ENCODE measurements at regions not wholly inside any gene's neighbourhood (a gene's known extent, or its start where the extent isn't known, plus 50 kb on each side); places are given as distances from the start of the nearest gene placed in this dataset.

GRCh38 chr13:70408865-70409264 is 300.6 kb upstream of the KLHL1 start:
- H3K9ac ChIP-seq (ENCODE audit: low read length) = no peak overlapping the region
- no peak overlapping the region for H3K4me2 ChIP-seq (ENCODE audit: low read length, poor library complexity, severe bottlenecking)
- H3K14ac ChIP-seq (ENCODE audit: low read length in 2 of 2) = no peak overlapping the region
- no peak overlapping the region for H3K4me3 ChIP-seq (ENCODE audit: insufficient read depth in 1 of 2, low read depth in 1 of 2, low read length in 2 of 2)
- H4K91ac ChIP-seq (ENCODE audit: low read length) = no peak overlapping the region
- peaks cover 3% of the 10 kb centered on the region for H3K4me1 ChIP-seq (ENCODE audit: control insufficient read depth, insufficient read depth, low read depth, low read length)
- no peak overlapping the region for H2BK12ac ChIP-seq (ENCODE audit: low read length in 2 of 2)
- no peaks in the 10 kb centered on the region for H3K9me3 ChIP-seq (ENCODE audit: control insufficient read depth, low read length)
- DNase-seq = peak; percentile 4
- H3K79me1 ChIP-seq (replicated peaks; ENCODE audit: low read length, poor library complexity, severe bottlenecking) = no peaks in the 10 kb centered on the region
- H2BK120ac ChIP-seq (ENCODE audit: low read depth, low read length) = no peak overlapping the region
- no CpG with 5 or more reads among the region's 1 CpG for WGBS
- H4K8ac ChIP-seq (ENCODE audit: low read length) = no peak overlapping the region
- no peak overlapping the region for H3K27ac ChIP-seq (ENCODE audit: low read length, poor library complexity, severe bottlenecking)
- H3K27me3 ChIP-seq (ENCODE audit: control insufficient read depth in 1 of 2, insufficient read depth in 1 of 2, low read length in 2 of 2) = no peaks in the 10 kb centered on the region
- no peak overlapping the region for H3K23ac ChIP-seq (ENCODE audit: low read length in 2 of 2)
- H2AFZ ChIP-seq (ENCODE audit: low read depth, low read length) = no peak overlapping the region
- no peak overlapping the region for H2BK5ac ChIP-seq (ENCODE audit: low read depth, low read length, poor library complexity, severe bottlenecking)
- no peak overlapping the region for H2AK5ac ChIP-seq (ENCODE audit: low read length, severe bottlenecking)
- no peak overlapping the region for H3K4ac ChIP-seq (ENCODE audit: low read depth in 1 of 2, low read length in 2 of 2)
- no peaks in the 10 kb centered on the region for H3K36me3 ChIP-seq (ENCODE audit: control insufficient read depth in 1 of 2, insufficient read depth in 2 of 2, low read depth in 1 of 2, low read length in 2 of 2)
- no peak overlapping the region for H2BK15ac ChIP-seq (ENCODE audit: low read depth, poor library complexity, severe bottlenecking)
- no peak overlapping the region for H3K18ac ChIP-seq (ENCODE audit: low read depth in 1 of 2, low read length in 2 of 2)

GRCh38 chr13:70407486-70407885 is 299.2 kb upstream of the KLHL1 start:
- H2AK5ac ChIP-seq (ENCODE audit: low read length, severe bottlenecking) = no peak overlapping the region
- no peak overlapping the region for H2BK5ac ChIP-seq (ENCODE audit: low read depth, low read length, poor library complexity, severe bottlenecking)
- no peak overlapping the region for H3K4me3 ChIP-seq (ENCODE audit: insufficient read depth in 1 of 2, low read depth in 1 of 2, low read length in 2 of 2)
- H3K27me3 ChIP-seq (ENCODE audit: control insufficient read depth in 1 of 2, insufficient read depth in 1 of 2, low read length in 2 of 2) = no peaks in the 10 kb centered on the region
- no peak overlapping the region for H2AFZ ChIP-seq (ENCODE audit: low read depth, low read length)
- no peak overlapping the region for H4K91ac ChIP-seq (ENCODE audit: low read length)
- no peak overlapping the region for H2BK120ac ChIP-seq (ENCODE audit: low read depth, low read length)
- no peak overlapping the region for H3K18ac ChIP-seq (ENCODE audit: low read depth in 1 of 2, low read length in 2 of 2)
- no peak overlapping the region for H2BK15ac ChIP-seq (ENCODE audit: low read depth, poor library complexity, severe bottlenecking)
- H4K8ac ChIP-seq (ENCODE audit: low read length) = no peak overlapping the region
- no peak overlapping the region for H3K23ac ChIP-seq (ENCODE audit: low read length in 2 of 2)
- H3K27ac ChIP-seq (ENCODE audit: low read length, poor library complexity, severe bottlenecking) = peak overlapping the region; percentile 49
- H3K36me3 ChIP-seq (ENCODE audit: control insufficient read depth in 1 of 2, insufficient read depth in 2 of 2, low read depth in 1 of 2, low read length in 2 of 2) = no peaks in the 10 kb centered on the region
- no peaks in the 10 kb centered on the region for H3K79me1 ChIP-seq (replicated peaks; ENCODE audit: low read length, poor library complexity, severe bottlenecking)
- no peak overlapping the region for H2BK12ac ChIP-seq (ENCODE audit: low read length in 2 of 2)
- no peak overlapping the region for H3K9ac ChIP-seq (ENCODE audit: low read length)
- no peak overlapping the region for H3K4ac ChIP-seq (ENCODE audit: low read depth in 1 of 2, low read length in 2 of 2)
- H3K4me1 ChIP-seq (ENCODE audit: control insufficient read depth, insufficient read depth, low read depth, low read length) = peaks cover 3% of the 10 kb centered on the region
- WGBS = no CpG with 5 or more reads among the region's 1 CpG
- no peak overlapping the region for H3K14ac ChIP-seq (ENCODE audit: low read length in 2 of 2)
- peak; percentile 7 for DNase-seq
- no peak overlapping the region for H3K4me2 ChIP-seq (ENCODE audit: low read length, poor library complexity, severe bottlenecking)
- H3K9me3 ChIP-seq (ENCODE audit: control insufficient read depth, low read length) = no peaks in the 10 kb centered on the region

- DNase-seq = no peak
- H3K4me3 ChIP-seq (ENCODE audit: insufficient read depth in 1 of 2, low read depth in 1 of 2, low read length in 2 of 2) = no peak overlapping the region
- no peak overlapping the region for H3K9ac ChIP-seq (ENCODE audit: low read length)
- no peak overlapping the region for H4K91ac ChIP-seq (ENCODE audit: low read length)
- no peaks in the 10 kb centered on the region for H3K27me3 ChIP-seq (ENCODE audit: control insufficient read depth in 1 of 2, insufficient read depth in 1 of 2, low read length in 2 of 2)
- H3K4me1 ChIP-seq (ENCODE audit: control insufficient read depth, insufficient read depth, low read depth, low read length) = peaks cover 3% of the 10 kb centered on the region
- no peak overlapping the region for H2BK5ac ChIP-seq (ENCODE audit: low read depth, low read length, poor library complexity, severe bottlenecking)
- 97% methylated on average over 3 of the region's 4 CpGs for WGBS
- H2BK15ac ChIP-seq (ENCODE audit: low read depth, poor library complexity, severe bottlenecking) = no peak overlapping the region
- no peak overlapping the region for H2BK12ac ChIP-seq (ENCODE audit: low read length in 2 of 2)
- no peak overlapping the region for H2AK5ac ChIP-seq (ENCODE audit: low read length, severe bottlenecking)
- no peak overlapping the region for H4K8ac ChIP-seq (ENCODE audit: low read length)
- H3K18ac ChIP-seq (ENCODE audit: low read depth in 1 of 2, low read length in 2 of 2) = no peak overlapping the region
- no peak overlapping the region for H3K4me2 ChIP-seq (ENCODE audit: low read length, poor library complexity, severe bottlenecking)
- H2BK120ac ChIP-seq (ENCODE audit: low read depth, low read length) = no peak overlapping the region
- H3K79me1 ChIP-seq (replicated peaks; ENCODE audit: low read length, poor library complexity, severe bottlenecking) = no peaks in the 10 kb centered on the region
- H3K23ac ChIP-seq (ENCODE audit: low read length in 2 of 2) = no peak overlapping the region
- H3K14ac ChIP-seq (ENCODE audit: low read length in 2 of 2) = no peak overlapping the region
- H3K4ac ChIP-seq (ENCODE audit: low read depth in 1 of 2, low read length in 2 of 2) = no peak overlapping the region
- H3K36me3 ChIP-seq (ENCODE audit: control insufficient read depth in 1 of 2, insufficient read depth in 2 of 2, low read depth in 1 of 2, low read length in 2 of 2) = no peaks in the 10 kb centered on the region
- H2AFZ ChIP-seq (ENCODE audit: low read depth, low read length) = no peak overlapping the region
- H3K9me3 ChIP-seq (ENCODE audit: control insufficient read depth, low read length) = no peaks in the 10 kb centered on the region
- H3K27ac ChIP-seq (ENCODE audit: low read length, poor library complexity, severe bottlenecking) = no peak overlapping the region
These were observed 297.0 kb upstream of the KLHL1 start for GRCh38 chr13:70405266-70405665.

GRCh38 chr13:70394031-70394548 is 285.8 kb upstream of the KLHL1 start:
- H3K9me3 ChIP-seq (ENCODE audit: control insufficient read depth, low read length) = no peaks in the 10 kb centered on the region
- H3K36me3 ChIP-seq (ENCODE audit: control insufficient read depth in 1 of 2, insufficient read depth in 2 of 2, low read depth in 1 of 2, low read length in 2 of 2) = no peaks in the 10 kb centered on the region
- H4K8ac ChIP-seq (ENCODE audit: low read length) = no peak overlapping the region
- no peaks in the 10 kb centered on the region for H3K79me1 ChIP-seq (replicated peaks; ENCODE audit: low read length, poor library complexity, severe bottlenecking)
- no peak overlapping the region for H3K14ac ChIP-seq (ENCODE audit: low read length in 2 of 2)
- no peak overlapping the region for H3K4me2 ChIP-seq (ENCODE audit: low read length, poor library complexity, severe bottlenecking)
- DNase-seq = no peak
- no peaks in the 10 kb centered on the region for H3K27me3 ChIP-seq (ENCODE audit: control insufficient read depth in 1 of 2, insufficient read depth in 1 of 2, low read length in 2 of 2)
- no peak overlapping the region for H2BK120ac ChIP-seq (ENCODE audit: low read depth, low read length)
- no peak overlapping the region for H3K23ac ChIP-seq (ENCODE audit: low read length in 2 of 2)
- no peak overlapping the region for H4K91ac ChIP-seq (ENCODE audit: low read length)
- H2BK12ac ChIP-seq (ENCODE audit: low read length in 2 of 2) = no peak overlapping the region
- no peak overlapping the region for H2BK15ac ChIP-seq (ENCODE audit: low read depth, poor library complexity, severe bottlenecking)
- no peaks in the 10 kb centered on the region for H3K4me1 ChIP-seq (ENCODE audit: control insufficient read depth, insufficient read depth, low read depth, low read length)
- no peak overlapping the region for H3K4me3 ChIP-seq (ENCODE audit: insufficient read depth in 1 of 2, low read depth in 1 of 2, low read length in 2 of 2)
- no peak overlapping the region for H3K4ac ChIP-seq (ENCODE audit: low read depth in 1 of 2, low read length in 2 of 2)
- H2AFZ ChIP-seq (ENCODE audit: low read depth, low read length) = no peak overlapping the region
- H2BK5ac ChIP-seq (ENCODE audit: low read depth, low read length, poor library complexity, severe bottlenecking) = no peak overlapping the region
- H3K27ac ChIP-seq (ENCODE audit: low read length, poor library complexity, severe bottlenecking) = no peak overlapping the region
- no peak overlapping the region for H3K9ac ChIP-seq (ENCODE audit: low read length)
- no peak overlapping the region for H3K18ac ChIP-seq (ENCODE audit: low read depth in 1 of 2, low read length in 2 of 2)
- H2AK5ac ChIP-seq (ENCODE audit: low read length, severe bottlenecking) = no peak overlapping the region
